MG63 (cell line): ENCODE measurements at regions not wholly inside any gene's neighbourhood (a gene's known extent, or its start where the extent isn't known, plus 50 kb on each side); places are given as distances from the start of the nearest gene placed in this dataset.
A peak's percentile ranks its signal among the peaks of the same experiment; 100 is the strongest.
"Not testable (repeated sequence)": the region's sequence is repeated elsewhere in the genome, so short reads cannot be mapped to it uniquely, and the experiment has no call there.

Source experiments
- DNase-seq: peaks from one replicate; pipeline ENCODE4 v3.0.0-alpha.2; 2020
- H3K27me3 ChIP-seq: fragments of 250-450 bp; sonication (Bioruptor Pico); 2 replicates; pipeline ENCODE4 v1.5.1; 2020; ENCODE audit warnings: mild to moderate bottlenecking, moderate library complexity
- H3K36me3 ChIP-seq: fragments of 250-450 bp; sonication (Bioruptor Pico); 2 replicates; pipeline ENCODE4 v1.5.1; 2020; ENCODE audit warnings: mild to moderate bottlenecking, moderate library complexity
- H3K4me3 ChIP-seq: fragments of 250-450 bp; sonication (Bioruptor Pico); 2 replicates; pipeline ENCODE4 v1.5.1; 2020; ENCODE audit warnings: mild to moderate bottlenecking, moderate library complexity
- H3K9me3 ChIP-seq: fragments of 250-450 bp; sonication (Bioruptor Pico); 2 replicates; pipeline ENCODE4 v1.5.1; 2020; ENCODE audit warnings: mild to moderate bottlenecking, moderate library complexity

DNA sequence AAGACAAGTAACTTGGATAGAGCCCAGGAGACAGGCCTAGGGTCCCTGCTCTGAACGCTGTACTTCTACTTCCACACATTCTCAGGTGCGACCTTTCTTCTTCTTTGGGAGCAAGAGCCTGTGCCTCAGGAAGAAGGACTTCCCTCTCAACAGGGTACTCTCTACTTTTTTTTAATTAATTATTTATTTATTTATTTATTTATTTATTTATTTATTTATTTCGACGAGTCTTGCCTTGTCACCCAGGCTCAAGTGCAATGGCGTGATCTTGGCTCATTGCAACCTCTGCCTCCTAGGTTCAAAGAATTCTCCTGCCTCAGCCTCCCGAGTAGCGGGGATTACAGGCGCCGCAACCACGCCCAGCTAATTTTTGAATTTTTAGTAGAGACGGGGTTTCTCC, 361.6 kb downstream of the FAM72C start:
- no peak for DNase-seq
- no peaks in the 10 kb centered on the region for H3K9me3 ChIP-seq
- no peaks in the 10 kb centered on the region for H3K36me3 ChIP-seq
- H3K27me3 ChIP-seq = peaks cover 3% of the 10 kb centered on the region; the same call in 1 of the 2 replicates
- H3K4me3 ChIP-seq = no peak overlapping the region

GRCh38 chr1:143604887-143605286, 366.9 kb downstream of the FAM72C start:
- no peak for DNase-seq
- H3K4me3 ChIP-seq = no peak overlapping the region
- no peaks in the 10 kb centered on the region for H3K9me3 ChIP-seq
- H3K36me3 ChIP-seq = no peaks in the 10 kb centered on the region
- peaks cover 8% of the 10 kb centered on the region; the same call in 1 of the 2 replicates for H3K27me3 ChIP-seq

- H3K36me3 ChIP-seq = no peaks in the 10 kb centered on the region
- DNase-seq = peak; percentile 3
- H3K27me3 ChIP-seq = 0 out of 2 replicates have a peak, but pooled peaks cover 2% of the 10 kb centered on the region
- no peak overlapping the region for H3K4me3 ChIP-seq
- no peaks in the 10 kb centered on the region for H3K9me3 ChIP-seq
Observed at GRCh38 chr1:143584508-143584907, 387.3 kb downstream of the FAM72C start.

- DNase-seq = no peak
- Histone ChIP-seq H3K9me3 (no peaks in the 10 kb centered on the region), H3K36me3 (no peaks in the 10 kb centered on the region), H3K4me3 (no peak overlapping the region), H3K27me3 (peaks cover 5% of the 10 kb centered on the region; the same call in 1 of the 2 replicates)
Observed at GRCh38 chr1:143574891-143575520, 396.8 kb downstream of the FAM72C start.

- H3K36me3 ChIP-seq, H3K27me3 ChIP-seq, H3K4me3 ChIP-seq, H3K9me3 ChIP-seq, DNase-seq: not testable (repeated sequence)
Observed at GRCh38 chr1:143572661-143573060, 399.1 kb downstream of the FAM72C start.

- H3K27me3 ChIP-seq, H3K36me3 ChIP-seq, H3K9me3 ChIP-seq, H3K4me3 ChIP-seq, DNase-seq: not testable (repeated sequence)
Observed at GRCh38 chr1:143563761-143564160, 408.0 kb downstream of the FAM72C start.

- Histone ChIP-seq H3K36me3 (no peaks in the 10 kb centered on the region), H3K27me3 (no peaks in the 10 kb centered on the region), H3K4me3 (no peak overlapping the region), H3K9me3 (no peaks in the 10 kb centered on the region)
- DNase-seq = no peak
Observed at GRCh38 chr1:143553627-143554026, 418.2 kb downstream of the FAM72C start.

GRCh38 chr1:143504703-143505102, 467.1 kb downstream of the FAM72C start:
- not testable (repeated sequence) for H3K27me3 ChIP-seq, H3K9me3 ChIP-seq, H3K36me3 ChIP-seq, H3K4me3 ChIP-seq, DNase-seq

GRCh38 chr1:143504080-143504479, 467.7 kb downstream of the FAM72C start:
- not testable (repeated sequence) for H3K27me3 ChIP-seq, H3K36me3 ChIP-seq, H3K9me3 ChIP-seq, H3K4me3 ChIP-seq, DNase-seq

- not testable (repeated sequence) for H3K4me3 ChIP-seq
Observed at GRCh38 chr1:143503048-143503447, 468.7 kb downstream of the FAM72C start.

DNA sequence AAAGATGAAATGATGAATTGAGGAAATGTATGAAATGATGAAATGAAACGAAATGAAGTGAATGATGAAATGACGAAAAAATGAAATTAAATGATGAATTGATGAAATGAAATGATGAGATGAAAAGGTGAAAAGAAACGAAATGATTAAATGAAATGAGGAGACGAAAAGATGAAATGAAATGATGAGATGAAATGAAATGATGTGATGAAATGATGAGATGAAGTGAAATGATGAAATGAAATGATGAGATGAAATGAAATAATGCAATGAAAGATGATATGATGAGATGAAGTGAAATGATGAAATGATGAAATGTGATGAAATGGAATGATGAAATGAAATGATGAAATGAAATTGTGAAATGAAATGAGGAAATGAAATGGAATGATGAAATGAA, 469.7 kb downstream of the FAM72C start:
- not testable (repeated sequence) for H3K9me3 ChIP-seq, DNase-seq, H3K27me3 ChIP-seq, H3K4me3 ChIP-seq, H3K36me3 ChIP-seq

More at GRCh38 chr1:143503048-143503447, 468.7 kb downstream of the FAM72C start:
- DNase-seq, H3K27me3 ChIP-seq, H3K36me3 ChIP-seq, H3K9me3 ChIP-seq: not testable (repeated sequence)

DNA sequence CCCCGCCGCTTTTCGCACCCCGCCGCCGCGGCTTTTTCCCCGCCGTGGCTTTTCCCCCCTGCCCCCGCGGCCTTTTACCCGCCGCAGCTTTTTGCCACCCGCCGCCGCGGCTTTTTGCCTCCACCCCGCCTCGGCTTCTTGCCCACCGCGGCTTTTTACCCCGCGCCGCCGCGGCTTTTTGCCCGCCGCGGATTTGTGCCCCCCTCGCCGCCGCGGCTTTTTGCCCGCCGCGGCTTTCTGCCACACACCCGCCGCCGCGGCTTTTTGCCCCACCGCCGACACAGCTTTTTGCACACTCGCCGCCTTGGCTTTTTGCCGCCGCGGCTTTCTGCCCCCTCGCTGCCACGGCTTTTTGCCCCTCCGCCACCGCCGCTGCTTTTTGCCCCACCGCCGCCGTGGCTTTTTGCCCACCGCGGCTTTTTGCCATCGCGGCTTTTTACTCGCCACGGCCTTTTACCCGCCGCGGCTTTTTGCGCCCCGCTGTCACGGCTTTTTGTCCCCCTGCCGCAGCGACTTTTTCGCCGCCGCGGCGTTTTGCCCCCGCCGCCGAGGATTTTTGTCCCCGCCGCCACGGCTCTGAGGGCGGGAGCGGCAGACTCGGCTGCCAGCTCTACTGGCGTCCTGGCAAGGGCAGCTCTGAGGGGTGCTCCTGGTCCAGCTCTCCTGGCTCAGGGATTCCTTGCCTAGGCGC, 473.6 kb downstream of the FAM72C start:
- not testable (repeated sequence) for H3K9me3 ChIP-seq, H3K27me3 ChIP-seq, H3K36me3 ChIP-seq, DNase-seq
- H3K4me3 ChIP-seq = peak overlapping the region; percentile 23; the same call in 1 of the 2 replicates

- Histone ChIP-seq H3K27me3 (peaks cover 3% of the 10 kb centered on the region), H3K4me3 (peak overlapping the region; percentile 29; the same call in 1 of the 2 replicates), H3K9me3 (no peaks in the 10 kb centered on the region), H3K36me3 (no peaks in the 10 kb centered on the region)
- no peak for DNase-seq
Observed at GRCh38 chr1:143497374-143497747, 474.4 kb downstream of the FAM72C start.

DNA sequence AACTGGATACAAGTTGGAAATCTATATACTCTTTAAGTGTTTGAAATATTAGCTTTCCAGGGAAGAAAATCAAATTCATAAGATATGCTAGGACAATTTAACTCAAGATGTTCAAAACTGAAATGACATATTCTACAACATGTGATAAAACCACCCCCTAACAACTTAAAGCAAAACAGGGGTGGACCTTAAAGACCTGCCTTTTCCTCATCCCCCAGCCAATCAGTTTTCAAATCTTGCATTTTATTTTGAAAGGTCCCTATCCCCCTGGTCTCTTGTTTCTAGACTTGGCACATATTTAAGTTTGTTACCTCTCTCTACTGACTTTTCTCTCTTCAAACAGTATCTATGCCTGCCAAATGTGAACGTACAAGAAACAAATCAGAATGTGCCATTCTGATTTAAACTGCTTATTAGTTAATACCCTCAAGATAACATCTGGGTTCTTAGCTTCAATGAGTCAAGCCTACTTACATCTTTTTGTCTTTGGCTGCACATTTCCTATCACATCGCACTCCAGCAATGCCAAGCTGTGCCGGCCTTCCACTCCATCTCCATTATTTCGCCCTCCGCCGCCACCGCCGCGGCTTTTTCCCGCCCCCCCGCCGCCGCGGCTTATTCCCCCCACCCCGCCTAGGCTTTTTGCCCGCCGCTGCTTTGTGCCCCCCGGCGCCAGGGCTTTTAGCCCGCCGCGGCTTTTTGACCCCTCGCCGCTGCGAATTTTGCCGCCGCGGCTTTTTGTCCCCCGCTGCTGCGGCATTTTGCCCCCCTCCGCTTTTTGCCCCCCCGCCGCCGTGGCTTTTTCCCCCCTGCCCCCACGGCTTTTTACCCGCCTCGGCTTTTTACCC, 475.0 kb downstream of the FAM72C start:
- DNase-seq = not testable (repeated sequence)
- peak overlapping the region; percentile 29; the same call in 1 of the 2 replicates for H3K4me3 ChIP-seq

More for the DNA sequence above, 475.0 kb downstream of the FAM72C start:
- not testable (repeated sequence) for H3K36me3 ChIP-seq, H3K9me3 ChIP-seq, H3K27me3 ChIP-seq
